Panc1 (cell line): ENCODE measurements at regions not wholly inside any gene's neighbourhood (a gene's known extent, or its start where the extent isn't known, plus 50 kb on each side); places are given as distances from the start of the nearest gene placed in this dataset.

ENCODE experiments used
- ATAC-seq: fragments of 200-7000 bp; cut with Tn5 transposase; 2 replicates; pipeline ENCODE4 v1.9.1; 2020; ENCODE audit warnings: mild to moderate bottlenecking, moderate library complexity
- BruUV-seq: library from RNA; stranded (reverse); fragments of 400-500 nt; replicated peaks from 2 replicates; lab custom pipeline; 2021; lab: Mats Ljungman, UMichigan
- CTCF ChIA-PET: fragments of 300-600 bp; sonication (Branson Sonifier 250); formaldehyde crosslinking; loops from one replicate; lab custom pipeline; 2022; ENCODE audit warnings: antibody characterized with exemption; lab: Charles Lee
- POLR2A ChIA-PET: fragments of 300-600 bp; sonication (Branson Sonifier 250); formaldehyde crosslinking; loops from one replicate; lab custom pipeline; 2022; ENCODE audit warnings: antibody characterized with exemption; lab: Charles Lee
- DNase-seq: peaks from one replicate; pipeline ENCODE4 v3.0.0-alpha.2; 2010; ENCODE audit warnings: low read depth, low spot score
- H3K27ac ChIP-seq: 2 replicates; pipeline ENCODE4 v1.5.1; 2011; ENCODE audit warnings: mild to moderate bottlenecking, low read length, inconsistent platforms
- H3K27me3 ChIP-seq: fragments of 200-500 bp; sonication (Bioruptor generic); 2 replicates; pipeline ENCODE4 v1.6.0; 2014; ENCODE audit warnings: low read length, inconsistent platforms; ENCODE audit not compliant: control insufficient read depth, insufficient read depth
- H3K36me3 ChIP-seq: fragments of 200-500 bp; sonication (Bioruptor generic); 2 replicates; pipeline ENCODE4 v1.5.1; 2014; ENCODE audit warnings: inconsistent platforms, mild to moderate bottlenecking, low read length, moderate library complexity; ENCODE audit not compliant: control insufficient read depth, insufficient read depth
- H3K4me1 ChIP-seq: 2 replicates; pipeline ENCODE4 v1.5.1; 2011; ENCODE audit warnings: inconsistent platforms, mild to moderate bottlenecking, low read length, moderate library complexity; ENCODE audit not compliant: control insufficient read depth, insufficient read depth
- H3K4me3 ChIP-seq, 2 experiments: 2 replicates each; pipeline ENCODE4 v1.5.1; 2011 to 2012; ENCODE audit warnings: low read depth in 2 of 2, low read length in 2 of 2, mild to moderate bottlenecking in 2 of 2, inconsistent platforms in 1 of 2, moderate library complexity in 1 of 2
- H3K9me3 ChIP-seq: fragments of 200-500 bp; sonication (Bioruptor generic); 2 replicates; pipeline ENCODE4 v1.5.1; 2014; ENCODE audit warnings: low read depth, mild to moderate bottlenecking, inconsistent platforms, low read length, moderate library complexity; ENCODE audit not compliant: control insufficient read depth, insufficient read depth
- CTCF ChIP-seq: fragments of 450-650 bp; IDR thresholded peaks from 2 replicates; pipeline ENCODE4 v1.5.1; 2017; ENCODE audit warnings: mild to moderate bottlenecking
- POLR2AphosphoS5 ChIP-seq: IDR thresholded peaks from 2 replicates; pipeline ENCODE4 v1.6.1; 2012; ENCODE audit warnings: mild to moderate bottlenecking, low read depth, low read length, moderate library complexity
- REST ChIP-seq, 2 experiments: IDR thresholded peaks; 2 replicates each; pipeline ENCODE4 v1.6.1; 2011 to 2012; ENCODE audit warnings: low read depth in 2 of 2, control low read depth in 1 of 2, low read length in 1 of 2, mild to moderate bottlenecking in 1 of 2, moderate library complexity in 1 of 2; ENCODE audit not compliant: insufficient read depth in 1 of 2
- SIN3A ChIP-seq: IDR thresholded peaks from 2 replicates; pipeline ENCODE4 v1.6.1; 2012; ENCODE audit warnings: low read depth, mild to moderate bottlenecking, low read length, moderate library complexity, borderline replicate concordance; ENCODE audit not compliant: insufficient read depth
- TCF7L2 ChIP-seq: IDR thresholded peaks from 2 replicates; pipeline ENCODE4 v1.6.1; 2011; ENCODE audit warnings: mild to moderate bottlenecking, low read depth, low read length, inconsistent platforms
- in situ Hi-C: cut with HindIII; loops from 2 replicates; pipeline ENCODE4 v1.10.0; 2016; ENCODE audit warnings: low sequenced_read_pairs, low pct_unique_long_range_greater_than_20kb
- intact Hi-C: fragments of 100-400 bp; cut with micrococcal nuclease; formaldehyde crosslinking; loops from one replicate; pipeline ENCODE4 v1.10.0; 2022; ENCODE audit not compliant: unreplicated experiment

DNA sequence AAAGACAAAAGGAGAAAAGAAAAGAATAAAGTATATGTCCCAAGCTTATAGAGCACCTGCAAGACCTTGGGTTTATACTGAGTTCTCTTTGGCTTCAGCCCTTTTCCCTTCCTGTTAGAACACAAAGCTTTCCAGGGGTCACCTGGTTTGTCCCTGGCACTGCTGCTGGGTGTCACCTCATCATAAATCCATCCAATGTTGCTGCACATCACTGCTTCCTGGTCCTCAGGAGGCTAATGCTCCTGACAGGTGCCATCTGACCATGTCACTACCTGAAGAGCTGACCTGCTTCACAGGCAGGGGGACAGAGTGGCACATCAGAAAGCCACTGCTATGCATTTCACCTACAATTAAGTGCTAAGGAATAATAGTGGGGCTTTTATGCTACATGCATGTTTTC is 164.6 kb upstream of the ELAC2 start:
- intact Hi-C loops, result no loop called here
- Histone ChIP-seq H3K27me3 (no peaks in the 10 kb centered on the region), H3K36me3 (no peaks in the 10 kb centered on the region), H3K4me1 (no peaks in the 10 kb centered on the region), H3K4me3 (no peak overlapping the region), H3K9me3 (no peaks in the 10 kb centered on the region), H3K27ac (no peak overlapping the region)
- in situ Hi-C loops, result no loop called here
- TF ChIP-seq CTCF, result no peak
- TF ChIP-seq REST (IDR thresholded peaks at IDR 0.05; ENCODE audit: insufficient read depth in 1 of 2, low read depth in 2 of 2, low read length in 1 of 2), result no peak
- TF ChIP-seq SIN3A, result no peak
- POLR2A ChIA-PET, result no interaction called here
- BruUV-seq, result no TSS peak
- no peak for DNase-seq
- ATAC-seq, result no peak
- CTCF ChIA-PET, result no interaction called here

GRCh38 chr17:13181683-13182082 is 163.9 kb upstream of the ELAC2 start:
- ChIA-PET CTCF (no interaction called here), POLR2A (no interaction called here)
- in situ Hi-C loops (no loop called here), intact Hi-C loops (no loop called here)
- H3K27me3 ChIP-seq, result no peaks in the 10 kb centered on the region
- H3K4me1 ChIP-seq, result no peaks in the 10 kb centered on the region
- ATAC-seq, result no peak
- H3K27ac ChIP-seq, result no peak overlapping the region
- no TSS peak for BruUV-seq
- TF ChIP-seq TCF7L2, result no peak
- no peak for TF ChIP-seq SIN3A
- TF ChIP-seq CTCF, result no peak
- TF ChIP-seq POLR2AphosphoS5, result no peak
- TF ChIP-seq REST (IDR thresholded peaks at IDR 0.05; ENCODE audit: insufficient read depth in 1 of 2, low read depth in 2 of 2, low read length in 1 of 2), result no peak
- no peaks in the 10 kb centered on the region for H3K36me3 ChIP-seq
- H3K4me3 ChIP-seq, result no peak overlapping the region
- no peaks in the 10 kb centered on the region for H3K9me3 ChIP-seq
- DNase-seq, result no peak
